ENCODE measurements at regions not wholly inside any gene's neighbourhood (a gene's known extent, or its start where the extent isn't known, plus 50 kb on each side); places are given as distances from the start of the nearest gene placed in this dataset.

GRCh38 chr6:19331089-19331488, 506.1 kb upstream of the ID4 start:
- ATAC-seq (ENCODE audit: low read depth), result no peak

GRCh38 chr6:19332806-19333460, 504.2 kb upstream of the ID4 start:
- ATAC-seq (ENCODE audit: low read depth), result no peak
- no peak overlapping the region for H3K27ac ChIP-seq (ENCODE audit: poor library complexity, severe bottlenecking)

More at GRCh38 chr6:19331089-19331488, 506.1 kb upstream of the ID4 start:
- H3K9me3 ChIP-seq (ENCODE audit: severe bottlenecking), result no peaks in the 10 kb centered on the region
- TF ChIP-seq, protein P1, sequence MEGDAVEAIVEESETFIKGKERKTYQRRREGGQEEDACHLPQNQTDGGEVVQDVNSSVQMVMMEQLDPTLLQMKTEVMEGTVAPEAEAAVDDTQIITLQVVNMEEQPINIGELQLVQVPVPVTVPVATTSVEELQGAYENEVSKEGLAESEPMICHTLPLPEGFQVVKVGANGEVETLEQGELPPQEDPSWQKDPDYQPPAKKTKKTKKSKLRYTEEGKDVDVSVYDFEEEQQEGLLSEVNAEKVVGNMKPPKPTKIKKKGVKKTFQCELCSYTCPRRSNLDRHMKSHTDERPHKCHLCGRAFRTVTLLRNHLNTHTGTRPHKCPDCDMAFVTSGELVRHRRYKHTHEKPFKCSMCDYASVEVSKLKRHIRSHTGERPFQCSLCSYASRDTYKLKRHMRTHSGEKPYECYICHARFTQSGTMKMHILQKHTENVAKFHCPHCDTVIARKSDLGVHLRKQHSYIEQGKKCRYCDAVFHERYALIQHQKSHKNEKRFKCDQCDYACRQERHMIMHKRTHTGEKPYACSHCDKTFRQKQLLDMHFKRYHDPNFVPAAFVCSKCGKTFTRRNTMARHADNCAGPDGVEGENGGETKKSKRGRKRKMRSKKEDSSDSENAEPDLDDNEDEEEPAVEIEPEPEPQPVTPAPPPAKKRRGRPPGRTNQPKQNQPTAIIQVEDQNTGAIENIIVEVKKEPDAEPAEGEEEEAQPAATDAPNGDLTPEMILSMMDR (IDR thresholded peaks at IDR 0.05; ENCODE audit: poor library complexity, severe bottlenecking), result no peak
- DNase-seq (ENCODE audit: low spot score), result no peak
- H3K27me3 ChIP-seq (ENCODE audit: insufficient read depth, poor library complexity, severe bottlenecking), result no peaks in the 10 kb centered on the region
- H3K4me1 ChIP-seq (ENCODE audit: insufficient read depth, poor library complexity, severe bottlenecking), result peaks cover 11% of the 10 kb centered on the region
- no peaks in the 10 kb centered on the region for H3K36me3 ChIP-seq (ENCODE audit: low read depth)
- no peak overlapping the region for H3K4me3 ChIP-seq (ENCODE audit: severe bottlenecking)
- H3K27ac ChIP-seq (ENCODE audit: poor library complexity, severe bottlenecking), result peak overlapping the region; percentile 2

GRCh38 chr6:19333936-19334335, 503.2 kb upstream of the ID4 start:
- Histone ChIP-seq H3K27me3 (ENCODE audit: insufficient read depth, poor library complexity, severe bottlenecking) (no peaks in the 10 kb centered on the region), H3K9me3 (ENCODE audit: severe bottlenecking) (no peaks in the 10 kb centered on the region), H3K27ac (ENCODE audit: poor library complexity, severe bottlenecking) (no peak overlapping the region), H3K36me3 (ENCODE audit: low read depth) (no peaks in the 10 kb centered on the region), H3K4me3 (ENCODE audit: severe bottlenecking) (no peak overlapping the region), H3K4me1 (ENCODE audit: insufficient read depth, poor library complexity, severe bottlenecking) (peaks cover 11% of the 10 kb centered on the region)
- peak; percentile 93 for ATAC-seq (ENCODE audit: low read depth)
- TF ChIP-seq, protein P1 (IDR thresholded peaks at IDR 0.05; ENCODE audit: poor library complexity, severe bottlenecking), result no peak
- DNase-seq (ENCODE audit: low spot score), result no peak

More at GRCh38 chr6:19332806-19333460, 504.2 kb upstream of the ID4 start:
- H3K9me3 ChIP-seq (ENCODE audit: severe bottlenecking), result no peaks in the 10 kb centered on the region
- H3K27me3 ChIP-seq (ENCODE audit: insufficient read depth, poor library complexity, severe bottlenecking), result no peaks in the 10 kb centered on the region
- TF ChIP-seq, protein P1 (IDR thresholded peaks at IDR 0.05; ENCODE audit: poor library complexity, severe bottlenecking), result no peak
- no peak overlapping the region for H3K4me3 ChIP-seq (ENCODE audit: severe bottlenecking)
- DNase-seq (ENCODE audit: low spot score), result no peak
- H3K36me3 ChIP-seq (ENCODE audit: low read depth), result no peaks in the 10 kb centered on the region
- peaks cover 11% of the 10 kb centered on the region for H3K4me1 ChIP-seq (ENCODE audit: insufficient read depth, poor library complexity, severe bottlenecking)

GRCh38 chr6:19336579-19336978, 500.6 kb upstream of the ID4 start:
- TF ChIP-seq, protein P1 (IDR thresholded peaks at IDR 0.05; ENCODE audit: poor library complexity, severe bottlenecking), result no peak
- ATAC-seq (ENCODE audit: low read depth), result no peak

GRCh38 chr6:19337101-19337500, 500.1 kb upstream of the ID4 start:
- TF ChIP-seq, protein P1 (IDR thresholded peaks at IDR 0.05; ENCODE audit: poor library complexity, severe bottlenecking), result no peak
- Histone ChIP-seq H3K4me3 (ENCODE audit: severe bottlenecking) (no peak overlapping the region), H3K36me3 (ENCODE audit: low read depth) (no peaks in the 10 kb centered on the region), H3K27ac (ENCODE audit: poor library complexity, severe bottlenecking) (no peak overlapping the region), H3K9me3 (ENCODE audit: severe bottlenecking) (no peaks in the 10 kb centered on the region), H3K27me3 (ENCODE audit: insufficient read depth, poor library complexity, severe bottlenecking) (no peaks in the 10 kb centered on the region), H3K4me1 (ENCODE audit: insufficient read depth, poor library complexity, severe bottlenecking) (peaks cover 4% of the 10 kb centered on the region)
- no peak for DNase-seq (ENCODE audit: low spot score)
- ATAC-seq (ENCODE audit: low read depth), result no peak

More at GRCh38 chr6:19336579-19336978, 500.6 kb upstream of the ID4 start:
- Histone ChIP-seq H3K4me3 (ENCODE audit: severe bottlenecking) (no peak overlapping the region), H3K9me3 (ENCODE audit: severe bottlenecking) (no peaks in the 10 kb centered on the region), H3K4me1 (ENCODE audit: insufficient read depth, poor library complexity, severe bottlenecking) (peaks cover 4% of the 10 kb centered on the region), H3K36me3 (ENCODE audit: low read depth) (no peaks in the 10 kb centered on the region), H3K27me3 (ENCODE audit: insufficient read depth, poor library complexity, severe bottlenecking) (no peaks in the 10 kb centered on the region), H3K27ac (ENCODE audit: poor library complexity, severe bottlenecking) (no peak overlapping the region)
- no peak for DNase-seq (ENCODE audit: low spot score)

Data from RWPE2 (cell line).